DND-41 (cell line): ENCODE measurements at regions not wholly inside any gene's neighbourhood (a gene's known extent, or its start where the extent isn't known, plus 50 kb on each side); places are given as distances from the start of the nearest gene placed in this dataset.

Experiments used
- CTCF ChIP-seq: IDR thresholded peaks from 2 replicates; pipeline ENCODE4 v1.5.1; 2012; ENCODE audit warnings: borderline replicate concordance, low read length, moderate library complexity, mild to moderate bottlenecking; ENCODE audit not compliant: poor library complexity, severe bottlenecking; ENCODE audit errors: extremely low read depth
- EZH2 ChIP-seq: IDR thresholded peaks from 3 replicates; pipeline ENCODE4 v1.6.1; 2012; ENCODE audit warnings: borderline replicate concordance, low read depth, mild to moderate bottlenecking, moderate library complexity, low read length, inconsistent platforms; ENCODE audit not compliant: severe bottlenecking

GRCh38 chr14:94940263-94940993, 170.5 kb upstream of the GSC start:
- no peak for TF ChIP-seq EZH2
- TF ChIP-seq CTCF, result no peak
